Mucosa of gallbladder (tissue), 1 donor: ENCODE measurements at regions not wholly inside any gene's neighbourhood (a gene's known extent, or its start where the extent isn't known, plus 50 kb on each side); places are given as distances from the start of the nearest gene placed in this dataset.
"Not testable (repeated sequence)": the region's sequence is repeated elsewhere in the genome, so short reads cannot be mapped to it uniquely, and the experiment has no call there.

Experiments used
- DNase-seq: peaks from one replicate; pipeline ENCODE4 v3.0.0-alpha.2; 2020; ENCODE audit warnings: low spot score
- donor health status: DM: no; HTN: no; CAD: no.

DNA sequence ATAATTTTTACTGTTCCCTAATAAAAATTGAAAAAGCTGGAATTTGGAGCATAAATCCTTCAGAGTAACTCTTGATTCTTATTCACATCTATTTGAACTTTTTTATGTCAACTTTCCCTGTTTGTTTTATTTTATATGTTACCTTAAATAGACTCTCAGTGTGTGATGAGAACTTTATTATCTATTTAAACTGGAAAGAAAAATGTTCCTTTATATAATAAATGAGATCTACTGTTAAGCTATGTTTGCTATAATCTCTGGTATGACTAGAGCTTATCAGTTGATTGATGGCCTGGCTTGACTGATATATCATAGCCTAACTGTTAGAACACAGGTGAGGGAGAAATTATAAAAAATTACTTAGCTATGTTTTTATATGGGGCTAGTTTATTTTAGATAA is 330.6 kb upstream of the EPHA6 start:
- no peak for DNase-seq

DNA sequence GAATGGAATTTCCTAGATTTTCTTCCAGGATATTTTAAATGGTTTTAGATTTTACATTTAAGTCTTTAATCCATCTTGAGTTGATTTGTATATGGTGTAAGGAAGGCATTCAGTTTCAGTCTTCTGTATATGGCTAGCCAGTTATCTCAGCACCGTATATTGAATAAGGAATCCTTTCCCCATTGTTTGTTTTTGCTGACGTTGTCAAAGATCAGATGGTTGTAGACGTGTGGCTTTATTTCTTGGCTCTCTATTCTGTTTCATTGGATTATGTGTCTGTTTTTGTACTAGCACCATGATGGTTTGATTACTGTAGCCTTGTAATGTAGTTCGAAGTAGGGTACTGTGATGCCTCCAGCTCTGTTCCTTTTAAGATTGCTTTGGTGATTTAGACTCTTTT is 325.7 kb upstream of the EPHA6 start:
- DNase-seq: no peak

DNA sequence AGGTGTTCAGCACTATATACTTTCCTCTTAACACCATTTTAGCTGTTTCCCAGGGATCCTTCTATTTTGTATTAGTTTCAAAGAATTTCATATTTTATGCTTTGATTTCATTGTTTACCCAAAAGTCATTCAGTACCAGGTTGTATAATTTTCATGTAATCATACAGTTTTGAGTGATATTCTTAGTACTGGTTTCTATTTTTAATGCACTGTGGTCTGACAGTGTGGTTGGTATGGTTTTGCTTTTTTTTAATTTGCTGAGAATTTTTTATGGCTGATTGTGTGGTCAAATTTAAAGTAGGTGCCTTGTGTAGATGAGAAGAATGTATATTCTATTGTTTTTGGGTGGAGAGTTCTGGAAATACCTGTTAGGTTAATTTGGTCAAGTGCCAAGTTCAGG is 323.4 kb upstream of the EPHA6 start:
- DNase-seq: no peak

DNA sequence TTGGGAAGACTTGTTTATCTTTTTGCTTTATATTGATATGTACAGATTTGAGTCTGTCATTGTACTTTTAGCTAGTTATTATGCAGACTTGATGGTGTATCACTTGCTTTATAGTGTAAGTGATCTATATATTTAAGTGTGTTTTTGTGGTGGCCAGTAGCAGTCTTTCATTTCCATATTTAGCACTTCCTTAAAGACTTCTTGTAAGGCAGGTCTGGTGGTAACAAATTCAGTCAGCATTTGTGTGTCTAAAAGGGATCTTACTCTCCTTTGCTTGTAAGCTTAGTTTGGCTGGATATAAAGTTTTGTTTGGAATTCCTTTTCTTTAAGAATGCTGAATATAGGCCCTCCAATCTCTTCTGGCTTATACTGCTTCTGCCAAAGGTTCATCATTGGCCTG is 322.5 kb upstream of the EPHA6 start:
- DNase-seq: no peak

DNA sequence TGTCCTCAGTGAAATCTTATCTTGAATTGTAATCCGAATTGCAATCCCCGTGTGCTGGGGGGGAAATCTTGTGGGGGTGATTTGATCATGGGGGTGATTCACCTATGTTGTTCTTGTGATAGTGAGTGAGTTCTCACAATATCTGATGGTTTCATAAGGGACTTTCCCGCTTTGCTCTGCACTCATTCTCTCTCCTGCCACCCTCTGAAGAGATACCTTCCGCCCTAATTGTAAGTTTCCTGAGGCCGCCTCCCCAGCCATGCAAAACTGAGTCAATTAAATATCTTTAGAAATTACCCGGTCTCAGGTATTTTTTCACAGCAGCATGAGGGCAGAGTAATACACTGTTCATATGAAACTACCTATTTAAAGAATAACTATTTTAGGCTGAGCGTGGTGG is 304.1 kb upstream of the EPHA6 start:
- no peak for DNase-seq

DNA sequence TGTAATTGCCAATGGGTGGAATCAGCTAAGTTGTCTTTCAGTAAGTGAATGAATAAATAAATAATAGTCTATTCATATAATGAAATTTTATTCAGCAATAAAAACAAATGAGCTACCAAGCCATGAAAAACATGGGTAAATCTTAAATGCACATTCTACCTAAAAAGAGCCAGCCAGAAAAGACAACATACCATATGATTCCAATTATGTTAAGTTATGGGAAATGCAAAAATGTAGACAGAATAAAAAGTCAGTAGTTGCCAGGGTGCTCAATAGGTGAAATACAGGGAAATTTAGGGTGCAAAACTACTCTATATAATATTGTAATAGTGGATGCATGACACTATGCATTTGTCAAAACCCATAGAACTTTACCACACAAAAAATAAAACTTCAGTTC is 277.2 kb upstream of the EPHA6 start:
- DNase-seq: no peak

DNA sequence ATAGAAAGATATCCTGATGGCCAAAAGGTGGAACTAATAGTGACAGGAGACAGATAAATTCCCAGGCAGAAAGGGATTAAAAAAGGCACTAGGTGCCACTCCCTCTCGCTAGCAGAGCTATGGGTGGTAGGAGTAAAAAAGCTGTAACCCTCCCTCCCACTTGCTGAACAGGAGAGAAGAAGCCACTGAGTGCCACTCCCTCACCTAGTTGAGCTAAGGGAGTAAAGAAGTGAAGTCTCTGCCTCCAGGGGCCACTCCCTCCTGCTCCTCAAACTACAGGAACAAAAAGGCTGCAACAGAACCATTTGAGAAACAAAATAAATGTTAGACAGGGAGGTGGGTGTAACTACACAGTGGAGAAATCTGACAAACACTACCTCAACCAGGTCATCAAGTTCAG is 276.2 kb upstream of the EPHA6 start:
- no peak for DNase-seq

DNA sequence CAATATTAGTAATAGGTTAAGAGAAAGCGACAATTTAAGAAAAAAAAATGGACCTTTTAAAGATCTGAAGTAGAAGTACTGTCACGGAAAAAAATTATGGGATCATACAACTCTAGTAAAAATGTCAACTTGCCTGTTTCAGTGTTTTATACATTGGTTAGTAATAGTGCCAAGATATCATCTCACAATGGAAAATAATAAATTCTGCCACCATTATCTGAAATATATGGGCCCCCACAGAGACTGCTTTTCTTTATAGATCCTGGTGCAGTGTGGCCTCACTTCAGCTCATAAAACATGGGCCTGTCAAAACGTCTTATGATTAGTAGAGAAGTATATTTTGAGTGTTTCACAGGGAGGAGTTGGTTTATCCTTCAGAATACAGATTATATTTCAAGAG is 266.3 kb upstream of the EPHA6 start:
- no peak for DNase-seq

DNA sequence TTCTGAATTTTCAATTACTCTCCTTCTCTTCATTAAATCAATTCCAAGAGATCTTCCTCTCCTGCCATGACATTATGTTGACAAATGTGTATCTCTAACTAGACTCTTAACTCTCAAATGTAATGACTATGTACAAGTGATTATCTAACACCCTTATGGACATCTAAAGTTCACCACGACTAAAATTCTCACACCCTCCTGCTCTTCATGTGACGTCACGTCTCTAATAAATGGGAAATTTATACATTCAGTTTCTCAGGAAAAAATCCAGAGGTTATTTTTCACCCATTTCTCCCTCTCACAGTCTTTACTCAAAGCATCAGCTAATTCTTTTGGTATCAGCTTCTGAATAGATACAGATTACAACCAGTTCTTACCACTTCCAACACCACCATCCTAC is 237.5 kb upstream of the EPHA6 start:
- no peak for DNase-seq

DNA sequence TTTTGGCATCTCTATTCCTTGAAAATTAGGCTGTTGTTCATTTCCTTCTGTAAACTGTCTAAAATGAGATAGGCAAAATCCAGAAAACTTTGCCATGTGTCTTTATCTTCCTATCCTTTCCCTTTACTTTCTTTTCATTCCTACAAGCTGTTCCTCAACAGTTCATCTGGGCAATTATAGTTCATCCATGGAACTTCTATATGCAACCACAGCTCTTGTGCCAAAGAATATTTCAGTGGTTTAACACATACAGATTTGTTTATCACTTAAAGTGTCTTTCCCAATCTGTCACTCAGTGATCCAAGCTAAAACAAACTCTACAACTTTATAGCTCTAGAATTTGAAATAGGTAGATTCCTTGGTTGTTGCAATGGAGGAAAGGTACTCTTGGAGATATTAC is 230.3 kb upstream of the EPHA6 start:
- no peak for DNase-seq

DNA sequence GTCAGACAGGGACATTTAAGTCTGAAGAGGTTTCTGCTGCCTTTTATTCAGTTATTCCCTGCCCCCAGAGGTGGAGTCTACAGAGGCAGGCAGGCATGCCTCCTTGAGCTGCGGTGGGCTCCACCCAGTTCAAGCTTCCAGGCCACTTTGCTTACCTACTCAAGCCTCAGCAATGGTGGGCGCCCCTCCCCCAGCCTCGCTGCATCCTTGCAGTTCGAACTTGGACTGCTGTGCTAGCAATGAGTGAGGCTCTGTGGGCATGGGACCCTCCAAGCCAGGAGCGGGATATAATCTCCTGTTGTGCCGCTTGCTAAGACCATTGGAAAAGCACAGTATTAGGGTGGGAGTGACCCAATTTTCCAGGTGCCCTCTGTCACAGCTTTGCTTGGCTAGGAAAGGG is 207.5 kb upstream of the EPHA6 start:
- not testable (repeated sequence) for DNase-seq

DNA sequence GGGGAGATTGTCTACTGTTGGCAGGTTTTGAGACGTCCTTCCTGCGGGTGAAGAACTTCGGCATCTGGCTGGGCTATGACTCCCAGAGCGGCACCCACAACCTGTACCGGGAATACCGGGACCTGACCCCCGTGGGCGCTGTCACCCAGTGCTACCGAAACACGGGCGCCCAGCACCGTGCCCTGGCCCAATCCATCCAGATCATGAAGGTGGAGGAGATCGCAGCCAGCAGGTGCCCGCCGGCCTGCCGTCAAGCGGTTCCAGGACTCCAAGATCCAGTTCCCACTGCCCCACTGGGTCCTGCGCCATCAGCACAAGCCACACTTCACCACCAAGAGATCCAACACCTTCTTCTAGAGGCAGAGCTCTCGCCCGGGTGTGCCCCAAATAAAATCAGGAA is 194.9 kb upstream of the EPHA6 start:
- DNase-seq: no peak

DNA sequence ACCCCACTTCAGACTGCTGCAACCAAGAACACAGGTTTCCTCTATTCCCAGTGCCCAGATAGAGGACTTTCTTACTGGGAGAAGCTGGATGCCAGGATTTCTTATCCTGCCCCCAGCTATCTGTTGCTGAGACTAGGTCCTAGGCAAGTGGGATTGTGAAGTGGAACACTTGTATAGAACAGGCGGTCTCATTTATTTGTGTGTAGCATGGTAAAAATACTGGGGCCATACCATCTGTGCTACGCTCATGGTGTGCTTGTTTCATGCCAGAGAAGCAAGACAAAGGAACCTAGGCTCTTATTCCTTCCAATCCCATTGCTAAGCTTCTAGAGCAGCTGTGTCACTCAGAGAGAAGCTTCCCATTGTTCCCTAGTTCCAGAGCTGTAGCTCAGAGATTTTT is 191.5 kb upstream of the EPHA6 start:
- DNase-seq: no peak

DNA sequence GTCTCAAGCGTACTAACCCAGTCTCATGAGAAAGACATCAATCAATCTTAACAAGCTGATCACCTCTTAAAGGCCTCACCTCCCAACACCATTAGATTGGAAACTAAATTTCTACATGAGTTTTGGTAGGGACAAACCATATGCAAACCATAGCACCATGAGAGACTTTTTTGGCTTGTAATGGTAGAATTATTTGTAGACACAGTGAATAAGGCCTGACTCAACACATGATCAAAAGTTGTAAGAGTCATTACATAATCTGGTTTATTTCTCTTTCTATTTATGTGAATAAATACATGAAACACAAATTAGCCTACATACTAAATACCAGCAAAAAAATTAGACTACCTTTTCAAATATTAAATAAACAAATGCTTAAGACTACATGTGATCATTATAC is 183.3 kb upstream of the EPHA6 start:
- no peak for DNase-seq

DNA sequence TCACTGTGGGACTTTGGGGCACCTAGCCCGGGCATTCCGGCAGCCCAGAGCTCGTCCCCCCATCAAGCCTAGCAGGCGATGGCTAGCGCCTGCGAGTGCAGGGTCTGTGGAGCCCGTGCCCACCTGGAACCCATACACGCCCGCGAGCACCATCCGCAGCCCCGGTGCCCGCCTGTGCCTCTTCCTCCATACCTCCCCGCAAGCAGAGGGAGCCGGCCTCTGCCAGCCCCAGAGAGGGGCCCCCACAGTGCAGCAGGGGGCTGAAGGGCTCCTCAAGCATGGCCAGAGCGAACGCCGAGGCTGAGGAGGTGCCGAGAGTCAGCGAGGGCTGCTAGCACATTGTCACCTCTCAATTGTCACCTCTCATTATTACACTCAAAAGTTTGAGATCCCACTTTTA is 167.8 kb upstream of the EPHA6 start:
- no peak for DNase-seq

DNA sequence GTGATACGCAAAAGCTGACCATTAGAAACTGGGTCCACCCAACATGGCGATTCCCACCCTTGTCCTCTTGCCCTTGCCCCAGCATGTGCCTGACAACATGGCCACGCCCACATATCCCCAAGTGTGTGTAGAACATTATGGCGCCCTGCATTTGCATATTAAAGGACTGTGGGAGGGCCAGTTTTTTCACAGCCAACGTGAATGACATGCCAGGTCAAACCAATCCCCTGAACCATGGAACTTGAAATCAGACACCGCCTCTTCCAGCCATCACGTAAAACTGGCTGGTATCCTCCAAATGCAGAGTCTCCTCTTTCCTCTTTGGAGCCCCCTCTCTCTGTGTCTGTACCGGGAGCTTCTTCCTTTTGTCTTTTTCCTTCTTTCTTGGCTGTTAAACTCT is 156.7 kb upstream of the EPHA6 start:
- no peak for DNase-seq

DNA sequence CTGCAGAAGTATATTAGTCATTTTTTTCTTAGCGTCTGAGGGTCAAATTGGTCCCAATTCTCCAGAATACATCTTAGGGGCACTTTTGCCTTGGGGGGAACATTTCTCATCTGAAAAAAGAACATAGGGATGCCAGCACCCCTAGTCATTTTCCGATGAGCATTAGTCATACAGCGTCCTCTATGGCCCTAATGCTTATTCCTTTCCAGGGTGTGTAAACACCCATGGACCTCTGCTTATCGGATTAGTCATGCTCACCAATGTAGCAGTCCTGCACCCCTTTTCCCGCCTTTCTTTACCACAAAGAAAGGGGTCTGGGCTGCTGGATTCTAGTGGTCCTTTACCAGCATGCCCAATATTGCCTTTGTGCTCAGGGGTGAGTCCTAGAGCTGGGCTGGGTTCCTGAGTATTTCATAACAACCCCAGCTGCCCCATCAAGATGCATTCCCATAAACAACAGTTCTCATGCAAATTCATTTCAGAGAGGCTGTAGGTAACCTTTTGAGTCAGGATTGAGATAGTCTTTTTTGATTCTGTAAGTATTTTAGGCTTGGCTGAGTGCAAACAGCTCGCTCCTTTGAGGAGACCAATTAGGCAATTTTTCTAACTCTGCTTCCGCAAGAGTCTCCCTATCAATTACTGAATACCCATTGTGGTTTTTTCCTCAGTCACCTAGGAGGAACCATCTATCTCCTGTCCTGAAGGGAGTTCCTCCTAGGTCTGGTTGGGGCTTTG is 142.4 kb upstream of the EPHA6 start:
- DNase-seq: not testable (repeated sequence)

DNA sequence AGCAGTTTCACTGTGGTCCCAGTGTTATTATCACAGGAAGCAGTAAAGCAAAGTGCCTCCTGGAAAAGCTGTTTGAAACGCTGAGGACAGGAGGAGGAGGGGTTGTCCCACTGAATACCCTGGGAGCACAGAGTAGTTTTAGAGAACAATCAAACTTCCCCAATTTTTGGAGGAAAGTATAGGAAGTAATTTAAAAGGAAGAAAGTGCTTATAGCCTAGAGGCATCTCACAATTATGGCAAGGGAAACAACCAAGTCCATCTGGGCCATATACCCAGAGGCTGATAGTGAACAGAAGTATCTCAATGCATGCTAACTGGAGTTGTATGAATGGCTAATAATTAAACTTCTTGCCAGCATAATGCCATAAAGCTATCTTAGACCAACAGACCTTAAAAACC is 137.2 kb upstream of the EPHA6 start:
- no peak for DNase-seq

DNA sequence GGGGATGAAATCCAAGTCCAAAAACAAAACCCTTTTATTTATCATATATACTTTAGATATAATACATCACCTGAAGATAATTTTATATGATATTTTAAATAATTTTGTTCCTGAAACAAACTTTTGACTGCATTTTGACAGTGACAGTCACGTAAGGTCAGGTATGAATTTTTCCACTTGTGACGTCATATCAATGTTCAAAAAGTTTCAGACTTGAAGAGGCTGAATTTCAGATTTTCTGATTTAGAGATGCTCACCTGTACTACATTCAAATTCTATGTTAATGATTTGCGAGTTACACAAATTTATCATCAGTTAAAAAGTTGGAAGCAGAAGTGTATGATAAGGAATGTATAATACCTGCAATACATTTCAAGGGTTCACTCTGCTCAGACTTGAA is 136.1 kb upstream of the EPHA6 start:
- DNase-seq: no peak

DNA sequence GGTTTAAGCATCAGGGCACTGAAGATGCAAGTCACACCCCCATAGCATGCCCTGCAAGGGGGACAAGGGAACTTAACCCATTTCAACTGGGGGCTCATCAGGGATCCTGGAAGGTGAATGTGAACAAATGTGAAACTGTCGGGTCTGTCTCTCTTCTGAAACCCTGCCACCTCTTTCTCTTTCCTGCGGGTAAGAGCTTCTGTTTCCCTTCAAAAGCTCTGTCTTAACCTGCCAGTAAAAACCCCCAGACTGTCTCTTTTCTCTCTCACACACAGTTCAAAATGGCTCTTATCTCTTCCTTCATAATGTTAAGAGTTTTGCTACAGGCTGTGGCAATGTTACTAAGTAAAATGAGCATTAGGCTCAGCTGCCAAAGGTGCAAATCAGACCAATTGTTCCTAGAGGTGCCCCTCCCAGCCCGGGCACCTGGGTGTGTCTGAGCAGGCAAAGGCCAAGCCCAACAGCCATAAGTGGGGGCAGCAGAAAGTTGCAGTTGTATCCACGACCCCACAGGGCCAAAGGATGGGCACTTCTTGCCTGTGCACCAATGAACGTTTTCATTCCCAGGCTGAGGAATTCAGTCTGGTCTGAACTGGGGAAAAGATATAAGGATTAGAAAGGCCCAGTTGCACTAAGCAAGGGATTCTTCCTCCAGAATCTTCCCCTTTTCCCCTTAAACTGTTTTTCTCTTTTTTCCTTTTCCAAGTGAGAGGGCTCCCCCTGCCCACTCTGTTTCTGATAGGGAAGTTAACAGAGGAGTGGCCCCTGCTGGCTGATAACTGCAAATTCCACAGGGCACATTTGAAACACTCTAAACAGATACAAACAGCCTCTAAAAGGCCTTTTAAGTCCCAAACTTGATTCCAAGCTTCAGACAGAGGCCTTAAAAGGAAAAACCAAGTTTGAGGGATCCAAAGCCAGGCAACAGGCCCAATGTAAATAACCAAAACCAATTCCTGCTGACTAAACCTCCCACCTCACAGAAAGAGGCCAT is 113.8 kb upstream of the EPHA6 start:
- DNase-seq: no peak

DNA sequence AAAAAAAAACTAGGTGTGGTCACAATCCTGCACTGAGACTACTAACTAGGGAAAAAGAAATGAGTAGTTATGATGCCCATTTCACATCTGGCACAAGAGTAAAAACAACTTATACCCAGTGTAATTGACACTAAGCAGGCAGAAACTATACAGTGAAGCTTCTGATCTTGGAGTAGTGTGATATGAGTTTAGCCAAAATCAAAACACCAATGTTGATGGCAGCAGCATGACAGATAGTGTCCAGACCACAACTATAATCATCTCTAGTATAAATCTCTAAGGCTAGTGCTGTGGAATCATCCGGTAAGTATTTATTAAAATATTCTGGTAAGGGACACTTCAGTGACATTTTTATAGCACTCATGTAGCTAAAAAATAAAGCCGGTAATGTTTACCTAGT is 108.5 kb upstream of the EPHA6 start:
- no peak for DNase-seq

DNA sequence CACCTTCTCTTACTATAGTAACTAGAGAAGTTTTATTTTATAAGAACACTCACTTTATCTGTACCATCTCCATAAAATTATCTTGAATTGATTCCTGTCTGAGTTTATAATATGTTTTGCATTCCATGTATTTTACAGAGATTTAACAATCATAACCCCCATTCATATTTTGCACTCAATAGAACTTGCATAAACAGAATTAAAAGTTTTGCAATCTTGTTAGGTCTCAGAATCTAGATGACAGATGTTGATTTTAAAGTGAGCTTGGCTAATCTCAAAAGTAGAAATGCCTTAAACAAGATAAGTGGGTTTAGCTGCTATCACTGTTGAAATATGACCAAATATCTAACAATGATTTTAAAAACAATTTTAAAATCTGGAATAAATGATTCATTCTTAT is 107.9 kb upstream of the EPHA6 start:
- no peak for DNase-seq

DNA sequence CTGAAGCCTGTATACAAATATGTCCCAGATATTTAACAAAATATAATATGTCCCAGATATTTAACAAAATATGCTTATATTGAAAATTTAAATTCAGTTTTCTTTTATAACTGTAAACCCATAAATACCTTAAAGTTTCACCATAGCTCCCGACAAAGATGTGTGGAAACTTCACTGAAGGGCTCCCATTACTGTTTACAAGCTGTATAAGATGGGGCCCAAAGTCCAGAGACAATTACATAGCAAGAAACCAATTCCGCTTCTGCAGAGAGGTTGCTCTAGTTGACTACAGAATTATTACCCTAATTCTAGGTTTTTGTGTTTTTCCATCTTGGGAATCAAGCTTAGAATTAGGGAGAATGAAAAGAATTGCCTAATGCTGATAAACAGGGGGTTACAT is 102.6 kb upstream of the EPHA6 start:
- no peak for DNase-seq
